Fibroblast of lung (primary cell): ENCODE measurements at regions not wholly inside any gene's neighbourhood (a gene's known extent, or its start where the extent isn't known, plus 50 kb on each side); places are given as distances from the start of the nearest gene placed in this dataset.

Experiments
- EZH2 ChIP-seq: IDR thresholded peaks from 2 replicates; pipeline ENCODE4 v1.5.1; 2012; ENCODE audit warnings: low read length, control low read depth, mild to moderate bottlenecking; ENCODE audit errors: missing control alignments
- TF ChIP-seq, protein P1 (sequence below), 2 donors: IDR thresholded peaks in 1 of 2; conservative IDR thresholded peaks in 1 of 2; 1 replicate in 1 of 2; 2 replicates in 1 of 2; pipeline ENCODE4 v1.5.1; 2011 to 2012; ENCODE audit warnings: low read length in 2 of 2, control low read depth in 1 of 2, inconsistent platforms in 1 of 2, low read depth in 1 of 2, mild to moderate bottlenecking in 1 of 2

DNA sequence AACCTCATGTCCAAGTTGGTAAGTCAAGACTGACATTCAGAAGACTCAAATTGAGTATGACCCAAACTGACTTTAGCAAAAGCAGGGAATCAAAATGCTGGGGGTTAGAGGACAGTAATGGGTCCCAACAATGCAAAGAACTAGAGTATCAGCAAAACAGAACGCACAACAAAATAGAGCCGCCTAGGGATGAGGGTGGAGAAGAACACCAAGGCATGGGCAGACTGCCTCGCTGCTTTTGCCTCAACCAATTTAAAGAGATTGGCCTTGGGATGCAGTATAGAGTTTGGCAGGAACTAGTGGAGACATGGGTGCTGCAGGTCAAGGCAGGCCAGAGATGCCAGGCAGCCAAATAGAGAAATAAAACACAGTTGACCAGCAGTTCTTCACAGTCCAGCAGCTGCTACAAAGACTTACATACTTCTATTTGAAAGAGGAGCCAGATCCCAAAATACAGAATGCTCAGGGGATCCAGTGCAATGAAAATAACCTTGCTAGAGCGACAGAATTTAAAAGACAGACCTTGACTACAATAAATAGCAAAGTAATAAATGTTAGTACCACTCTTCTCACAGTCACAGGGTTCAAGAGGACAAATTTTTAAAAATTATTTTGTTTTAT is 83.9 kb upstream of the NIPBL start:
- TF ChIP-seq, protein P1, sequence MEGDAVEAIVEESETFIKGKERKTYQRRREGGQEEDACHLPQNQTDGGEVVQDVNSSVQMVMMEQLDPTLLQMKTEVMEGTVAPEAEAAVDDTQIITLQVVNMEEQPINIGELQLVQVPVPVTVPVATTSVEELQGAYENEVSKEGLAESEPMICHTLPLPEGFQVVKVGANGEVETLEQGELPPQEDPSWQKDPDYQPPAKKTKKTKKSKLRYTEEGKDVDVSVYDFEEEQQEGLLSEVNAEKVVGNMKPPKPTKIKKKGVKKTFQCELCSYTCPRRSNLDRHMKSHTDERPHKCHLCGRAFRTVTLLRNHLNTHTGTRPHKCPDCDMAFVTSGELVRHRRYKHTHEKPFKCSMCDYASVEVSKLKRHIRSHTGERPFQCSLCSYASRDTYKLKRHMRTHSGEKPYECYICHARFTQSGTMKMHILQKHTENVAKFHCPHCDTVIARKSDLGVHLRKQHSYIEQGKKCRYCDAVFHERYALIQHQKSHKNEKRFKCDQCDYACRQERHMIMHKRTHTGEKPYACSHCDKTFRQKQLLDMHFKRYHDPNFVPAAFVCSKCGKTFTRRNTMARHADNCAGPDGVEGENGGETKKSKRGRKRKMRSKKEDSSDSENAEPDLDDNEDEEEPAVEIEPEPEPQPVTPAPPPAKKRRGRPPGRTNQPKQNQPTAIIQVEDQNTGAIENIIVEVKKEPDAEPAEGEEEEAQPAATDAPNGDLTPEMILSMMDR (conservative IDR thresholded peaks at IDR 0.05 in 1 of 2, IDR thresholded peaks at IDR 0.05 in 1 of 2; ENCODE audit: low read depth in 1 of 2, low read length in 2 of 2) = no peak
- no peak for TF ChIP-seq EZH2
